ENCODE measurements at regions not wholly inside any gene's neighbourhood (a gene's known extent, or its start where the extent isn't known, plus 50 kb on each side); places are given as distances from the start of the nearest gene placed in this dataset.
"Not testable (repeated sequence)": the region's sequence is repeated elsewhere in the genome, so short reads cannot be mapped to it uniquely, and the experiment has no call there.

DNA sequence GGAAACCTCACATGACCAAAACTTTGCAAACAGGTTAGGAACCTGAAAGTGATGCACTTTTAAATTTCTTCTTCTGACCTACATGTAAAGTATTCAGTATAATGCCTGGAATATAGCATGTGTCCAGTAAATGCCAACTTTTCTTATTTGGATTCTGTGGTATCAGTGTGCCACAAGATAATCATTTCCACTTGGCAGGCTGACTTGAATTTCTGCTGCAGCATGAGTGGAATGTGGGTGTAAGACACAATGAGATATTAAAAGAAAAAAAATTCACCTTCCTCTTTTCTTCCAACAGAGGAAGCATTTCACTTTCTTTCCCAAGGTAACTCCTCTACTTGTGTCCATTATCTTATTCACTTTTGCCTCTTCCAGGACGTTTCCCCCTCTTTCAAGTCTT, 141.9 kb upstream of the PRKD1 start:
- WGBS, result 69% methylated on average over 1 of the region's 1 CpG
- Histone ChIP-seq H3K9me3 (ENCODE audit: insufficient read depth, low read depth, low read length) (peaks cover 29% of the 10 kb centered on the region), H3K27ac (ENCODE audit: low read depth, low read length) (no peak overlapping the region), H3K27me3 (ENCODE audit: insufficient read depth, low read length) (no peaks in the 10 kb centered on the region), H3K4me3 (ENCODE audit: low read length) (no peak overlapping the region), H3K9ac (ENCODE audit: low read depth, low read length) (no peak overlapping the region), H3K4me1 (ENCODE audit: insufficient read depth, low read length) (no peaks in the 10 kb centered on the region), H3K36me3 (ENCODE audit: insufficient read depth, low read length) (no peaks in the 10 kb centered on the region)

DNA sequence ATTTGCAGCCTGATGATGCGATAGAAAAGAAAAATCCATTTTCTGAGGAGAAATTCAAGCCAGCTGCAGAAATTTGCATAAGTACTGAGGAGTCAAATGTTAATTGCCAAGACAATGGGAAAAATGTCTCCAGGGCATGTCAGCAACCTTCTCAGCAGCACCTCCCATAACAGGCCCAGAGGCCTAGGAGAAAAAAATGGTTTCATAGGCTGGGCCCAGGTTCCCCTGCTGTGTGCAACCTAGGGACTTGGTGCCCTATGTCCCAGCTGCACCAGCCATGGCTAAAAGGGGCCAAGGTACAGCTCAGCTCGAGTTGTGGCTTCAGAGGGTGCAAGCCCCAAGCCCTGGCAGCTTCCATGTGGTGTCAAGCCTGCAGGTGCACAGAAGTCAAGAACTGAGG, 144.8 kb upstream of the PRKD1 start:
- not testable (repeated sequence) for H3K4me3 ChIP-seq (ENCODE audit: low read length); H3K27me3 ChIP-seq (ENCODE audit: insufficient read depth, low read length); H3K9ac ChIP-seq (ENCODE audit: low read depth, low read length); H3K36me3 ChIP-seq (ENCODE audit: insufficient read depth, low read length); H3K27ac ChIP-seq (ENCODE audit: low read depth, low read length); H3K4me1 ChIP-seq (ENCODE audit: insufficient read depth, low read length)
- peaks cover 29% of the 10 kb centered on the region for H3K9me3 ChIP-seq (ENCODE audit: insufficient read depth, low read depth, low read length)
- 76% methylated on average over 2 of the region's 2 CpGs for WGBS

DNA sequence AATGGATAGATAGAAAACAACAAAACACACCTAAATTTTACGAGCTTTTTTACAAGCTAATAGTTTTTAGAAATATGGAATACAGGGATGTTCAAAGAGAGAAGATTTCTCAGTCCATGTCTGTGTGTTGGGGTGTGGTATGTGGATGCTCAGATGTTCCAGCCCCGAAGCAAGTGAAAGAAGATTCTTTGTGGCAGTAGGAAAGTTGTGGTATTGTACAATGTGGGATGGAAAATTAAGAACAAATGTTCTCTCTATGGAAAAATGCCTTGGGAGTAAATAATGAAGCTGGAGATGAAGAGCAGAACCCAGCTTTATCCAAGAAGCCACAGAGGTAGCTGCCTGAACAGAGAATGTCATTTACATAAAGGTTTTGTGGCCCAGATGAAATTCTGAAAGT, 150.3 kb upstream of the PRKD1 start:
- no peak overlapping the region for H3K9ac ChIP-seq (ENCODE audit: low read depth, low read length)
- no peaks in the 10 kb centered on the region for H3K36me3 ChIP-seq (ENCODE audit: insufficient read depth, low read length)
- 93% methylated on average over 2 of the region's 2 CpGs for WGBS

DNA sequence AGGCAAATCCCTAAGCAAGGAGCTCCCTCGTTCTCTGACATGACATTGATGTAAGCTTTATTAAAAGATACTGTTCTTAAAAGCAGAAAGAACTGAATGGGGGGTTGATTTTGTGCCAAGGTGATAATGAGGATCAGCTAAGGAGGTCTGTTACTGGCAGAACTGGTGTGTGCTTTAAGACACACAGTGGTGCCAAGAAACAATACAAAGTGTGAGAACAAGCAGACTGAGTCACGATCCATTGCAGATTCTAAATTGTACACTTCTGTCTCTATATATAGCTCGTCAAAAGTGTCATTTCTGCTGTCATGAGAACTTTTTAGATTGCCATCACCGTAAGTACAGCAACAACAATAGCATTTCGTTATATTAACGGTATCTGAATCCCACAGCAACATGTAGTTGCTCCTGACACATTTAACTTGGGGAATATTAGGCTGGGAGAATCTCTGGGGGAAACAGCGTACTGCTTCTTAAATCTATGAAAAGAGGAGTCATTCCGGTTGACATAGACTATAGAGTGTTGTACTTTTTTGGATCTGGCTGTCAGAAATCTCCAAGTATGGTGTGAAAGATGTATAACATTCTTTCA, 151.3 kb upstream of the PRKD1 start:
- 0 out of 2 replicates have a peak, but pooled peaks cover 5% of the 10 kb centered on the region for H3K4me1 ChIP-seq (ENCODE audit: insufficient read depth, low read length)
- H3K27ac ChIP-seq (ENCODE audit: low read depth, low read length), result no peak overlapping the region
- H3K9me3 ChIP-seq (ENCODE audit: insufficient read depth, low read depth, low read length), result no peaks in the 10 kb centered on the region
- H3K9ac ChIP-seq (ENCODE audit: low read depth, low read length), result no peak overlapping the region
- H3K4me3 ChIP-seq (ENCODE audit: low read length), result no peak overlapping the region
- H3K36me3 ChIP-seq (ENCODE audit: insufficient read depth, low read length), result no peaks in the 10 kb centered on the region
- no peaks in the 10 kb centered on the region for H3K27me3 ChIP-seq (ENCODE audit: insufficient read depth, low read length)
- 96% methylated on average over 8 of the region's 8 CpGs for WGBS

More for the DNA sequence above, 150.3 kb upstream of the PRKD1 start:
- Histone ChIP-seq H3K4me1 (ENCODE audit: insufficient read depth, low read length) (no peaks in the 10 kb centered on the region), H3K27me3 (ENCODE audit: insufficient read depth, low read length) (no peaks in the 10 kb centered on the region), H3K27ac (ENCODE audit: low read depth, low read length) (no peak overlapping the region), H3K9me3 (ENCODE audit: insufficient read depth, low read depth, low read length) (peaks cover 8% of the 10 kb centered on the region; the same call in 1 of the 2 replicates), H3K4me3 (ENCODE audit: low read length) (no peak overlapping the region)

DNA sequence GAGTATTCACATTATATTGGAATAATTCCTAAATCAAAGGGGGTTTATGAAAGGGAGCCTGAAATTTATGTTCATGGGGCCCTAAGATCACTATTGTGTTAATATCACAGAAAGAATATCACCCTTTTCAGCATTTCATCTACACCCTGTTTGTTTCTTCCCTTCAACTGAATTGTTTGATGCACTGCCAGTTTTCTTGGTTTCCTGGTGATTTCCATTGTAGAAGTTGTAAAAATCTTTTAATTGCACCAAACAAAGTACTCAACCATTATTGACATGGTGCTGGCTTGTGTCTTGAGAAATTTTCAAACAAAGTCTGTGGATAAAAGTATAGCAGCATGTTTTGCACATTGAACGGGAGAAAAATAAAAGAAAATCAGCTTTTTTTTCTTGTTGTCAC, 154.8 kb upstream of the PRKD1 start:
- 93% methylated on average over 1 of the region's 1 CpG for WGBS
- Histone ChIP-seq H3K9ac (ENCODE audit: low read depth, low read length) (no peak overlapping the region), H3K27ac (ENCODE audit: low read depth, low read length) (no peak overlapping the region), H3K36me3 (ENCODE audit: insufficient read depth, low read length) (no peaks in the 10 kb centered on the region), H3K4me3 (ENCODE audit: low read length) (no peak overlapping the region), H3K27me3 (ENCODE audit: insufficient read depth, low read length) (no peaks in the 10 kb centered on the region), H3K9me3 (ENCODE audit: insufficient read depth, low read depth, low read length) (no peaks in the 10 kb centered on the region), H3K4me1 (ENCODE audit: insufficient read depth, low read length) (0 out of 2 replicates have a peak, but pooled peaks cover 5% of the 10 kb centered on the region)

DNA sequence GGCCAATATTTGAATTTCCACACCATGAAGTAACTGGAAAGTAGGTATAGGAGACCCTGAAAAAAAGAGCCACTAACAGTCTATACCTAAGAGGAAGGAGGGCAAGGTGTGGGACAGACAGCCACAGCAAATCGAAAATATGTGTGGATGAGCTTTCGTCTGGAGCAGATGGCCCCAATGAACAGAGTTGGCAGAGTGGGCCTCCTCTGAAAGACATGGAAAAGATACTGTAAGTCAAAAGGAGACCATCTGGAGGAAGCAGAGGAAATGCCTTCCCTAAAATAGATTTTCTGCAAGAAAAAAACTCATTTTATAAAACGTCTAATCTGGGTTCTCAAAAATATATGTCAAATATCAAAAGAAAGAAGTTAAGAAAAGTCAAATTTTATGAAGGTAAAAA, 157.2 kb upstream of the PRKD1 start:
- Histone ChIP-seq H3K27me3 (ENCODE audit: insufficient read depth, low read length) (no peaks in the 10 kb centered on the region), H3K4me1 (ENCODE audit: insufficient read depth, low read length) (0 out of 2 replicates have a peak, but pooled peaks cover 5% of the 10 kb centered on the region), H3K27ac (ENCODE audit: low read depth, low read length) (no peak overlapping the region), H3K9me3 (ENCODE audit: insufficient read depth, low read depth, low read length) (peaks cover 12% of the 10 kb centered on the region), H3K9ac (ENCODE audit: low read depth, low read length) (no peak overlapping the region), H3K36me3 (ENCODE audit: insufficient read depth, low read length) (no peaks in the 10 kb centered on the region), H3K4me3 (ENCODE audit: low read length) (no peak overlapping the region)
- 95% methylated on average over 2 of the region's 3 CpGs for WGBS

DNA sequence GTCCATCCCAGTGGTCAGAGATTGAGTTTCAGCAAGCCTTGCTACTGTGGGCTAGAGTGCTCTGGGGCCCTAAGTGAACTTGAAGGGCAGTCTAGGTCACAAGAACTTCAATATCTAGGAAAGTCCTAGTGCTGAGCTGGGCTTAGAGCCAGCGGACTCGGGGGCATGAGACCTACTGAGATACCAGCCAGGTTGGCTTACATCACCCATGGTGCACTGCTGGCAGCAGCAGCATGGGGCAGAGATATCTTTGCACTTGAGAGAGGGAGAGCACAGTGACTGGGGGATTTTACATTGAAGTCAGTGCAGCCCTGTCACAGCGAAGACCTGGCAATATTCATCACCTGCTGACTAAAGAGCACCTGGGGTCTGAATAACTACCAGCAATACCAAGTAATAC, 158.3 kb upstream of the PRKD1 start:
- no peaks in the 10 kb centered on the region for H3K36me3 ChIP-seq (ENCODE audit: insufficient read depth, low read length)
- H3K4me1 ChIP-seq (ENCODE audit: insufficient read depth, low read length), result 0 out of 2 replicates have a peak, but pooled peaks cover 5% of the 10 kb centered on the region
- WGBS, result 95% methylated on average over 3 of the region's 3 CpGs
- H3K9ac ChIP-seq (ENCODE audit: low read depth, low read length), result no peak overlapping the region
- H3K27me3 ChIP-seq (ENCODE audit: insufficient read depth, low read length), result no peaks in the 10 kb centered on the region
- H3K4me3 ChIP-seq (ENCODE audit: low read length), result no peak overlapping the region
- H3K9me3 ChIP-seq (ENCODE audit: insufficient read depth, low read depth, low read length), result peaks cover 17% of the 10 kb centered on the region
- H3K27ac ChIP-seq (ENCODE audit: low read depth, low read length), result no peak overlapping the region

- Histone ChIP-seq H3K9me3 (ENCODE audit: insufficient read depth, low read depth, low read length) (peaks cover 36% of the 10 kb centered on the region), H3K36me3 (ENCODE audit: insufficient read depth, low read length) (no peaks in the 10 kb centered on the region), H3K27ac (ENCODE audit: low read depth, low read length) (no peak overlapping the region), H3K4me3 (ENCODE audit: low read length) (no peak overlapping the region), H3K27me3 (ENCODE audit: insufficient read depth, low read length) (no peaks in the 10 kb centered on the region), H3K4me1 (ENCODE audit: insufficient read depth, low read length) (0 out of 2 replicates have a peak, but pooled peaks cover 2% of the 10 kb centered on the region), H3K9ac (ENCODE audit: low read depth, low read length) (no peak overlapping the region)
- WGBS, result 100% methylated on average over 4 of the region's 4 CpGs
Measured at GRCh38 chr14:30088620-30089019, 161.0 kb upstream of the PRKD1 start.

DNA sequence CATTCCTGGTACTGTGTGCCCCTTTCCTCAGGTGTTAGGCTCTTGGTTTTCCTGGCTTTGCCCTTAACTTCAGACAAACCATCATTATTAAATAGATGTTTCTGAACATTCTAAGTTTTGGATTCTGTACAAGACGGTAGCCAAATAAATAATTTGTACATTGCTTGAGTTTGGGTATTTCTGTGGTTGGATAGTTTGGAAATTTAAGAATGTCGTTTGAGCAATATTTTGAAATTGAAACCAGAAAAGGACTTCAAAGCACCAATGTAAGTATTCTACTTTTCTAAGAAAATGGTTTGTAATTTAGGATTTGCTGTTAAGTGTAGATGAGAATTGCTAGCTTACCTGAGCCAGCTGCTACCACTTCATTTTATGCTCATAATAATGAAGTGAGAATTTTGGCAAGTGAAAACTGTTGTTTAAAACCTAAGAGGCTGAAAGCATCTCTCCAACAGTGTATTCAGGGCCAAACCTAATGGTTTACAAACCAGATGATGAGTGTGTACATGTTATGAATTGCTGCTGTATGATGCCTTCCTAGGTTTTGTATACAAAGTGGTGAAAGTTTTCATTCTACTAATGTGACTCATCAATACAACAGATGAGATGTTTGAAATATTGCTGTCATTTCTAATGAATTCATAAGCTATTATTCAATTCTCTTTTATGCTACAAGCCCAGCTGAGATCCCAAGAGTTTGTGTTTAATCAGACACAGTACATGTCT, 181.5 kb upstream of the PRKD1 start:
- Histone ChIP-seq H3K4me3 (ENCODE audit: low read length) (no peak overlapping the region), H3K9ac (ENCODE audit: low read depth, low read length) (no peak overlapping the region), H3K9me3 (ENCODE audit: insufficient read depth, low read depth, low read length) (peaks cover 24% of the 10 kb centered on the region), H3K27ac (ENCODE audit: low read depth, low read length) (no peak overlapping the region), H3K36me3 (ENCODE audit: insufficient read depth, low read length) (no peaks in the 10 kb centered on the region), H3K27me3 (ENCODE audit: insufficient read depth, low read length) (no peaks in the 10 kb centered on the region), H3K4me1 (ENCODE audit: insufficient read depth, low read length) (no peaks in the 10 kb centered on the region)
- WGBS, result 95% methylated on average over 2 of the region's 2 CpGs

DNA sequence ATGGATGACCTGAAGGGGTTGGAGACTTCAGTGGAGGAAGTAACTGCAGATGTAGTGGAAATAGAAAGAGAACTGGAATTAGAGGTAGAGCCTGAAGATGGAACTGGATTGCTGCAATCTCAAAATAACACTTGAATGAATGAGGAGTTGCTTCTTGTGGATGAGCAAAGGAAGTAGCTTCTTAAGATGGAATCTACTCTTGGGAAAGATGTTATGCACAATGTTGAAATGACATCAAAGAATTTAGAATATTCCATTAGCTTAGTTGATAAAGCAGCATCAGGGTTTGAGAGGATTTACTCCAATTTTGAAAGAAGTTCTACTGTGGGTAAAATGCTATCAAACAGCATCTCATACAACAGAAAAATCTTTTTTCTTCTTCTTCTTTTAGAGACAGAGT, 186.4 kb upstream of the PRKD1 start:
- H3K27me3 ChIP-seq (ENCODE audit: insufficient read depth, low read length), result no peaks in the 10 kb centered on the region
- H3K9ac ChIP-seq (ENCODE audit: low read depth, low read length), result no peak overlapping the region
- no peak overlapping the region for H3K27ac ChIP-seq (ENCODE audit: low read depth, low read length)
- no peaks in the 10 kb centered on the region for H3K36me3 ChIP-seq (ENCODE audit: insufficient read depth, low read length)
- no peaks in the 10 kb centered on the region for H3K9me3 ChIP-seq (ENCODE audit: insufficient read depth, low read depth, low read length)
- peaks cover 12% of the 10 kb centered on the region; the same call in 1 of the 2 replicates for H3K4me1 ChIP-seq (ENCODE audit: insufficient read depth, low read length)
- H3K4me3 ChIP-seq (ENCODE audit: low read length), result no peak overlapping the region

- H3K27ac ChIP-seq (ENCODE audit: low read depth, low read length), result no peak overlapping the region
- H3K27me3 ChIP-seq (ENCODE audit: insufficient read depth, low read length), result no peaks in the 10 kb centered on the region
- 17% methylated on average over 2 of the region's 2 CpGs for WGBS
Measured at GRCh38 chr14:30115756-30116155, 188.1 kb upstream of the PRKD1 start.

More at GRCh38 chr14:30115756-30116155, 188.1 kb upstream of the PRKD1 start:
- Histone ChIP-seq H3K9me3 (ENCODE audit: insufficient read depth, low read depth, low read length) (no peaks in the 10 kb centered on the region), H3K4me3 (ENCODE audit: low read length) (no peak overlapping the region), H3K9ac (ENCODE audit: low read depth, low read length) (no peak overlapping the region), H3K36me3 (ENCODE audit: insufficient read depth, low read length) (no peaks in the 10 kb centered on the region), H3K4me1 (ENCODE audit: insufficient read depth, low read length) (peaks cover 12% of the 10 kb centered on the region; the same call in 1 of the 2 replicates)
